ENCODE measurements at regions not wholly inside any gene's neighbourhood (a gene's known extent, or its start where the extent isn't known, plus 50 kb on each side); places are given as distances from the start of the nearest gene placed in this dataset.

DNA sequence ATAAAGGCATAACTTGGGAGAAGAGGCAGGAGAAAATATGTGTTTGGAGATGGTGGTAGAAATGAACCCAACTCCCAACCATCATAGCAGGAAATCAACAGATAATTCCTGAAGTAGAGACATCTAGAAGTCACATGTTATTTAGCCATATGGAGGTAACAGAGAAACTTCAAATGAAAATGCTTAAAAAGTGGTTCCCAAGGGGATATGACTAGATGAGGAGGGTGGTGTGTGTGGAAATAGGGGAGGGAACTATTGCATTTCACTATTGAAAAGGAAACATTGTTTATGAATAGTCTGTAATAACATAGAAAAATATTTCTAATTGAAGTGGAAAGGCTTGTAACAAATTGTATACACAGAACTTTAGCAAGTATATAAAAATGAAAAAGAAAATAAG lies 412.0 kb downstream of the SHISA9 start:
- no peak for TF ChIP-seq POLR2AphosphoS5 (IDR thresholded peaks at IDR 0.05; ENCODE audit: low read length)
- no peak for TF ChIP-seq FOXM1 (IDR thresholded peaks at IDR 0.05; ENCODE audit: low read depth, low read length)
- TF ChIP-seq KDM1A (IDR thresholded peaks at IDR 0.05; ENCODE audit: borderline replicate concordance): no peak
- TF ChIP-seq POLR2AphosphoS2 (IDR thresholded peaks at IDR 0.05; ENCODE audit: low read depth, low read length): no peak
- no peak for TF ChIP-seq TARDBP (IDR thresholded peaks at IDR 0.05; ENCODE audit: borderline replicate concordance)
